NCI-H748 treated with DMSO at 0.1 percent for 48 hours (cell line): ENCODE measurements at regions not wholly inside any gene's neighbourhood (a gene's known extent, or its start where the extent isn't known, plus 50 kb on each side); places are given as distances from the start of the nearest gene placed in this dataset.
"Not testable (repeated sequence)": the region's sequence is repeated elsewhere in the genome, so short reads cannot be mapped to it uniquely, and the experiment has no call there.

Source experiments
- DNase-seq: peaks from one replicate; lab custom pipeline; 2025; lab: John Stamatoyannopoulos, UW

- DNase-seq = no peak
Measured at GRCh38 chr5:113721171-113721570, 207.7 kb downstream of the YTHDC2 start.

DNA sequence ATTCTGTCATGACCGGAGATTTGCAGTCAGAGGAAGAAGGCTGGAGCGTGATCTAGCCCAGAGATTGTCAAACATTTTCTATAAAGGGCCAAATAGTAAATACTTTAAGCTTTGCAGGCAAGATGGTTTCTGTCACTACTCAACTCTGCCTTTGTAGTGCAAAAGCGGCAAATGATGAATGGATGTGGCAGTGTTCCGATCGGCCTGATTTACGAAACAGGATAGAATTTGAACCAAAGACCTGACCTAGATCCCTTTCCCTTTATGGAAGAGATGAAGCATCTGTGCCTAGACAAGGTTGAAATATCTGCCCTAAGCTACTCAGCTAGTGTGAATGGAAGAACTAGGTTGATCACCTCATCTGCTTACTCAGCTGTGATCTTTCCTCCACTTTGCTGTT is 209.5 kb downstream of the YTHDC2 start:
- DNase-seq = no peak

- DNase-seq = no peak
Measured at GRCh38 chr5:113735751-113736150, 222.3 kb downstream of the YTHDC2 start.

GRCh38 chr5:113742176-113742575 is 228.7 kb downstream of the YTHDC2 start:
- no peak for DNase-seq

DNA sequence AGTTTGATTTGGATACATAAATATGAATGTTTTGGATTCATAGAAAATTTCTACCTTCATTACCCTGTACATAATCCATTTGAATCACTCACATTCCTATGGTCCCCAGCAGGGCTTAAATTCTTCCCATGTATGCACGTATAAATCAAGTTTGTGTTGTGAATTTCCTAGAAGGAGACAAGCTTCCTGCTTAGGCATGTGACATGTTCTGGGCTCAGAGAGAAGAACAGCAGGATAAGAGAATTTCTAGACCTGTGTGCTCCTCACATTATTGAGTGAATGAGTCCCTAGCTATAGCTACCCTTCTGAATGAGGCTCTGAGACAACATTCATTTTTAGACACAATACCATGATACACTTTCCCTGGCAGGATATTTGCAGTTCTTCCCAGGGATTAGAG is 229.1 kb downstream of the YTHDC2 start:
- DNase-seq = no peak

GRCh38 chr5:113748403-113748802 is 234.9 kb downstream of the YTHDC2 start:
- no peak for DNase-seq

GRCh38 chr5:113749334-113749733 is 235.8 kb downstream of the YTHDC2 start:
- DNase-seq = no peak

GRCh38 chr5:113753182-113753581 is 239.7 kb downstream of the YTHDC2 start:
- not testable (repeated sequence) for DNase-seq

GRCh38 chr5:113755516-113755915 is 242.0 kb downstream of the YTHDC2 start:
- no peak for DNase-seq

- DNase-seq = no peak
Measured at GRCh38 chr5:113757508-113757907, 244.0 kb downstream of the YTHDC2 start.

DNA sequence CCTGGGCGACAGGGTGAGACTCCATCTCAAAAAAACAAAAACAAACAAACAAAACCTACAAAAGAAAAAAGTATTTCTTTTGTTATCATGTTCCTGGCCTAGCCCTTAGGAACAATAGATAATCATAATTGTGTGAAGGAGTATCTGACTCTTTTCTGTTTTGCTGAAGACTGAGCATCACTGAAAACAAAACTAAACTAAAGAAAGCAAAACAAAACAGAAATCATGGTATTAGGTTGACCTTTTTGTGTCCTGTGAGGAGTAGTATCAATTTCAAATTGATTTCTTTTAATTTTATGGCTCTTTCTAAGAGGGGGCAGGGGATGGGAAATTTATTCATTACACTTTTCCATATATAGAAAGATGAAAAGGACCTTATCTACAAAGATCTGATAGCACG is 246.0 kb downstream of the YTHDC2 start:
- DNase-seq = no peak

DNA sequence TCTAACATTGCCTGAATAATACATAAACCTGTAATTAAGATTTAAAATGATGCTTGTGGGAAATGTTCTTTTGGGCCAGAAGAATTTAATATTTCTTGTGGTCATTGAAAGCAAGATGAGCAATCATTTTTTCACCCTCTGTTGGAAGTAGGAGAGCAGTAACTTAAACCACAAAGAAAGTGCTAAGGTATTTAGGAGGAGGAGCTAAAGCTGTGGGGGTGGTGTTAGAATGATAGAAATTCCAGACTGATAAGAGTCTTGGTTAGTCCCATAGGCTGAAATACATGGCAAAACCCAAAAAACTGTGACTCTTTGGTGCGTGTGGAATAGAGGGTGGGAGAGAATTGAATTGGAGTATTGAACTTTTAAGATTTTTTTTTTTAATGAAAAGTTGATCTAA is 247.0 kb downstream of the YTHDC2 start:
- DNase-seq = no peak

GRCh38 chr5:113761594-113761993 is 248.1 kb downstream of the YTHDC2 start:
- no peak for DNase-seq

DNA sequence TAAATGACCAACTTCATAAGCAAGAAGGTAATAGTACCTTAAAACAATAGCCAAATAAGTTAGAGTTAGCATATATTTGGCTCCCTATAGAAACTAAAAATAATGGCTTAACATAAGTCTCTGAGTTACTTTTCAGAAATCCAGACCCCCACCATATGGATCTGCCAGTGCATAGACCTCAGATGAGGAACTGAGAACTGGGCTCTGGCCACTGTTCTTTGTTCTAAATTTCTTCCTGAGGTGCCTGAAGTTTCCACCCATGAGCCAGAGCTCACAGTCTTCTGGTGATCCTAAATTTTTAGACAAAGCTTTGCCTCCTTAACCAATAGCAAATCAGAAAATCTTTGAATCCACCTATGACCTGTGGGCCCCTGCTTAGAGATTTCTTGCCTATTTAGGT is 250.9 kb downstream of the YTHDC2 start:
- no peak for DNase-seq

DNA sequence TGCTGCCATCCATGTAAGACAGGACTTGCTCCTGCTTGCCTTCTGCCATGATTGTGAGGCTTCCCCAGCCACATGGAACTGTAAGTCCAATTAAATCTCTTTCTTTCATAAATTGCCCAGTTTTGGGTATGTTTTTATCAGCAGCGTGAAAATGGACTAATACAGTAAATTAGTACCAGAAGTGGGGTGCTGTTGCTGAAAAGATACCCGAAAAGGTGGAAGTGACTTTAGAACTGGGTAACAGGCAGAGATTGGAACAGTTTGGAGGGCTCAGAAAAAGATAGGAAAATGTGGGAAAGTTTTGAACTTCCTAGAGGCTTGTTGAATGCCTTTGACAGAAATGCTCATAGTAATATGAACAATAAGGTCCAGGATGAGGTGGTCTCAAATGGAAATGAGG is 253.3 kb downstream of the YTHDC2 start:
- DNase-seq = not testable (repeated sequence)

- no peak for DNase-seq
Measured at GRCh38 chr5:113770648-113771047, 257.2 kb downstream of the YTHDC2 start.

- DNase-seq = no peak
Measured at GRCh38 chr5:113771483-113771882, 258.0 kb downstream of the YTHDC2 start.

DNA sequence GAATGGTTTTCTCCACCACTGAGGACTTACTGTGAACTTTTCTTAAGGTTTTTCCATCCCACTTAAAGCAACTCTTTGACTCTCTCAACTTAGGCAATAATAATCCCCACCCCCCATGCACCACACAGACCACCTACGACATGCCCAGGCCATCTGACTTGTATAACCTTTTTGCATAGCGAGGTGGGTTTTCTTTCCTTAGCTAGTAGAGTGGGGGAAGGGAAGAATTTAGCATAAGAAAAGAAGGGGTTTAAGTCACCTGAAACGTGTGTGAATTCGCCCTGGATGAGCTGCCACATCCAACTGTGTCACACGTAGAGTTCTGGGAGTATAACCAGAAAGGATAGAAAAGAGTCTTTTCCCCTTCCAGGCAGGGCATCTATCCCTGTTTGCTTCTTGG is 262.7 kb downstream of the YTHDC2 start:
- no peak for DNase-seq

GRCh38 chr5:113776832-113777525 is 263.5 kb downstream of the YTHDC2 start:
- DNase-seq = no peak

GRCh38 chr5:113778147-113778546 is 264.7 kb downstream of the YTHDC2 start:
- no peak for DNase-seq

GRCh38 chr5:113788141-113788655 is 274.7 kb downstream of the YTHDC2 start:
- no peak for DNase-seq

DNA sequence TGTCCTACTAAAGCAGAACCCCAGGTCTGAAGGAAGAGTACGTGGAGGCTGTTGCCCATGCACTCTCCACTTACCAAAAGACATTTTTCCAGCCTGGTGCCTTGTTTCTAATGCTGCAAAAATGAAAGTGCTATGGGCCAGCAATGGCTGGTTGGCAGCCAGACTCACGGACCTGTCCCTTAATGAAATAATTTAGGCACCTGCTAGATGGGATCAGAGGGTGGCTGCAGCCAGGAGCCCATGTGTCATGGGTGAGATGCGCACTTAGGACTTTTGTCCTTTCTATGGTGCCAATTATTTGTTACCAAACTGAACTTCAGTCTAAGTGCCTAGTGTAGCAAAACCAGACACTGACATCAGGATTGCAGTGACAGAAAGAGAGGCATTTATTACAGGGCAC is 276.3 kb downstream of the YTHDC2 start:
- no peak for DNase-seq

GRCh38 chr5:113792806-113793205 is 279.3 kb downstream of the YTHDC2 start:
- DNase-seq = no peak

- DNase-seq = no peak
Measured at GRCh38 chr5:113794981-113795380, 281.5 kb downstream of the YTHDC2 start.
